HCT116 (cell line): ENCODE measurements at regions not wholly inside any gene's neighbourhood (a gene's known extent, or its start where the extent isn't known, plus 50 kb on each side); places are given as distances from the start of the nearest gene placed in this dataset.

Source experiments
- ATAC-seq: fragments of 200-7000 bp; cut with Tn5 transposase; 2 replicates; pipeline ENCODE4 v1.9.1; 2020; ENCODE audit warnings: mild to moderate bottlenecking, moderate library complexity
- BruUV-seq: library from RNA; stranded (reverse); fragments of 400-500 nt; replicated peaks from 2 replicates; lab custom pipeline; 2021; lab: Mats Ljungman, UMichigan
- CTCF ChIA-PET: fragments of 300-600 bp; sonication (Branson Sonifier 250); formaldehyde crosslinking; loops from one replicate; lab custom pipeline; 2021; ENCODE audit warnings: antibody characterized with exemption; lab: Charles Lee
- POLR2A ChIA-PET: fragments of 300-600, 350-600 bp; sonication (Branson Sonifier 250); formaldehyde crosslinking; loops from one replicate; lab custom pipeline; 2021; ENCODE audit warnings: antibody characterized with exemption; lab: Charles Lee
- RAD21 ChIA-PET, 2 experiments: fragments of 300-600 bp; sonication (Branson Sonifier 250); formaldehyde crosslinking; loops; one replicate each; lab custom pipeline; 2023; ENCODE audit warnings: low total read pairs in 2 of 2; ENCODE audit not compliant: uncharacterized antibody in 2 of 2, unreplicated experiment in 2 of 2, low non-redundant PET in 1 of 2; lab: Charles Lee
- DNase-seq: peaks from one replicate; pipeline ENCODE4 v3.0.0-alpha.2; 2010; ENCODE audit warnings: low read depth, low spot score
- H2AFZ ChIP-seq: fragments of 200-600 bp; shearing (Covaris generic), sonication (generic); 2 replicates; pipeline ENCODE4 v1.6.1; 2017; ENCODE audit warnings: low read depth, mixed run types, mixed read lengths, antibody characterized with exemption, low read length; ENCODE audit not compliant: poor library complexity, severe bottlenecking
- H3K27ac ChIP-seq: 2 replicates; pipeline ENCODE4 v1.5.1; 2012; ENCODE audit warnings: low read depth, low read length
- H3K27me3 ChIP-seq: fragments of 200-600 bp; sonication (generic); 2 replicates; pipeline ENCODE4 v1.6.1; 2016; ENCODE audit warnings: mixed run types, low read length, mixed read lengths; ENCODE audit not compliant: insufficient read depth
- H3K36me3 ChIP-seq, 2 experiments: fragments of 200-500 bp in 1 of 2; fragments of 200-600 bp in 1 of 2; sonication (Bioruptor generic) in 1 of 2; sonication (generic) in 1 of 2; 2 replicates each; pipeline versions ENCODE4 v1.5.1 to v1.6.1; 2014 to 2016; ENCODE audit warnings: low read length in 2 of 2, inconsistent platforms in 1 of 2, mixed read lengths in 1 of 2, mixed run types in 1 of 2; ENCODE audit not compliant: insufficient read depth in 2 of 2, control insufficient read depth in 1 of 2
- H3K4me1 ChIP-seq, 2 experiments: fragments of 200-600 bp in 1 of 2; sonication (generic) in 1 of 2; 2 replicates each; pipeline versions ENCODE4 v1.5.1 to v1.6.1; 2012 to 2017; ENCODE audit warnings: low read length in 2 of 2, inconsistent platforms in 1 of 2, mild to moderate bottlenecking in 1 of 2, mixed read lengths in 1 of 2, mixed run types in 1 of 2, moderate library complexity in 1 of 2; ENCODE audit not compliant: insufficient read depth in 2 of 2, control insufficient read depth in 1 of 2
- H3K4me2 ChIP-seq: fragments of 200-600 bp; sonication (generic); 2 replicates; pipeline ENCODE4 v1.6.1; 2017; ENCODE audit warnings: mixed run types, low read length, mixed read lengths
- H3K4me3 ChIP-seq, 2 experiments: fragments of 200-600 bp in 1 of 2; sonication (generic) in 1 of 2; replicated peaks in 1 of 2; 2 replicates each; pipeline ENCODE4 v1.5.1; 2011 to 2016; ENCODE audit warnings: low read length in 2 of 2, control low read depth in 1 of 2, low read depth in 1 of 2, mild to moderate bottlenecking in 1 of 2, mixed read lengths in 1 of 2, mixed run types in 1 of 2
- H3K79me2 ChIP-seq: fragments of 200-600 bp; sonication (generic); 2 replicates; pipeline ENCODE4 v1.6.1; 2017; ENCODE audit warnings: mild to moderate bottlenecking, mixed run types, low read length, moderate library complexity, mixed read lengths; ENCODE audit not compliant: insufficient read depth
- H3K9ac ChIP-seq: fragments of 200-600 bp; sonication (generic); 2 replicates; pipeline ENCODE4 v1.6.1; 2016; ENCODE audit warnings: low read length, mixed read lengths
- H3K9me2 ChIP-seq: fragments of 200-600 bp; sonication (generic), shearing (Covaris generic); 2 replicates; pipeline ENCODE4 v1.6.1; 2017; ENCODE audit warnings: mixed run types, mild to moderate bottlenecking, moderate library complexity; ENCODE audit not compliant: insufficient read depth
- H3K9me3 ChIP-seq, 2 experiments: fragments of 200-500 bp in 1 of 2; fragments of 200-600 bp in 1 of 2; sonication (Bioruptor generic) in 1 of 2; sonication (generic) in 1 of 2; 2 replicates each; pipeline ENCODE4 v1.6.1; 2014 to 2017; ENCODE audit warnings: low read length in 2 of 2, mixed read lengths in 2 of 2, inconsistent platforms in 1 of 2, low read depth in 1 of 2, mild to moderate bottlenecking in 1 of 2, mixed run types in 1 of 2, moderate library complexity in 1 of 2; ENCODE audit not compliant: control insufficient read depth in 1 of 2, insufficient read depth in 1 of 2
- H4K20me1 ChIP-seq: fragments of 200-600 bp; sonication (generic), shearing (Covaris generic); 2 replicates; pipeline ENCODE4 v1.6.1; 2017; ENCODE audit warnings: mixed run types, mild to moderate bottlenecking, moderate library complexity; ENCODE audit not compliant: insufficient read depth
- ATF3 ChIP-seq: IDR thresholded peaks from 2 replicates; pipeline ENCODE4 v1.6.1; 2012
- CBX3 ChIP-seq: IDR thresholded peaks from 2 replicates; pipeline ENCODE4 v1.6.1; 2012; ENCODE audit warnings: low read depth
- CTCF ChIP-seq, 3 experiments: fragments of 200-600 bp in 1 of 3; sonication (generic) in 1 of 3; IDR thresholded peaks in 2 of 3; conservative IDR thresholded peaks in 1 of 3; 2 replicates each; pipeline ENCODE4 v1.5.1; 2012 to 2017; ENCODE audit warnings: low read depth in 2 of 3, low read length in 2 of 3, antibody characterized with exemption in 1 of 3, borderline replicate concordance in 1 of 3, control low read depth in 1 of 3, mild to moderate bottlenecking in 1 of 3, mixed read lengths in 1 of 3, mixed run types in 1 of 3, moderate library complexity in 1 of 3; ENCODE audit not compliant: insufficient read depth in 1 of 3
- EGR1 ChIP-seq: IDR thresholded peaks from 2 replicates; pipeline ENCODE4 v1.6.1; 2012; ENCODE audit warnings: low read depth
- ELF1 ChIP-seq: IDR thresholded peaks from 2 replicates; pipeline ENCODE4 v1.6.1; 2012; ENCODE audit warnings: low read depth, borderline replicate concordance
- EZH2phosphoT487 ChIP-seq: fragments of 200-600 bp; IDR thresholded peaks from 2 replicates; pipeline ENCODE4 v1.6.1; 2018; ENCODE audit warnings: antibody characterized with exemption, borderline replicate concordance
- JUND ChIP-seq: IDR thresholded peaks from 2 replicates; pipeline ENCODE4 v1.6.1; 2012
- POLR2A ChIP-seq: IDR thresholded peaks from 2 replicates; pipeline ENCODE4 v1.7.0; 2011; ENCODE audit warnings: borderline replicate concordance; ENCODE audit not compliant: insufficient read depth, insufficient read length; ENCODE audit errors: extremely low read depth
- POLR2AphosphoS5 ChIP-seq: IDR thresholded peaks from 2 replicates; pipeline ENCODE4 v1.6.1; 2011; ENCODE audit warnings: mild to moderate bottlenecking, low read depth, low read length, moderate library complexity
- RAD21 ChIP-seq: IDR thresholded peaks from 2 replicates; pipeline ENCODE4 v1.6.1; 2012; ENCODE audit warnings: low read depth, mild to moderate bottlenecking
- REST ChIP-seq: IDR thresholded peaks from 2 replicates; pipeline ENCODE4 v1.6.1; 2012; ENCODE audit warnings: low read depth
- SIN3A ChIP-seq: IDR thresholded peaks from 2 replicates; pipeline ENCODE4 v1.6.1; 2012; ENCODE audit warnings: low read depth
- SRF ChIP-seq: IDR thresholded peaks from 2 replicates; pipeline ENCODE4 v1.6.1; 2012; ENCODE audit warnings: low read depth
- TCF7L2 ChIP-seq: IDR thresholded peaks from 2 replicates; pipeline ENCODE4 v1.7.0; 2011; ENCODE audit warnings: borderline replicate concordance, inconsistent platforms; ENCODE audit not compliant: insufficient read depth, insufficient read length; ENCODE audit errors: extremely low read depth
- ZBTB33 ChIP-seq: IDR thresholded peaks from 2 replicates; pipeline ENCODE4 v1.6.1; 2011; ENCODE audit warnings: mild to moderate bottlenecking, low read length, moderate library complexity; ENCODE audit not compliant: insufficient replicate concordance; ENCODE audit errors: extremely low read depth
- ZFX ChIP-seq: fragments of 450-650 bp; IDR thresholded peaks from 2 replicates; pipeline ENCODE4 v1.6.1; 2017
- intact Hi-C: fragments of 100-400 bp; cut with micrococcal nuclease; formaldehyde crosslinking; loops from 2 replicates; pipeline ENCODE4 v1.10.0; 2022
- TF ChIP-seq, protein P1 (sequence below): IDR thresholded peaks from 2 replicates; pipeline ENCODE4 v1.6.1; 2012

- TF ChIP-seq POLR2AphosphoS5 (no peak), ELF1 (no peak), SIN3A (no peak), ZBTB33 (no peak), EGR1 (no peak), RAD21 (no peak), SRF (no peak), CBX3 (no peak), REST (no peak), CTCF (IDR thresholded peaks at IDR 0.05 in 2 of 3, conservative IDR thresholded peaks at IDR 0.05 in 1 of 3; ENCODE audit: borderline replicate concordance in 1 of 3, insufficient read depth in 1 of 3, low read depth in 2 of 3, low read length in 2 of 3) (no peak), ATF3 (no peak), TCF7L2 (no peak), JUND (no peak), EZH2phosphoT487 (no peak), POLR2A (no peak), ZFX (no peak)
- TF ChIP-seq, protein P1, sequence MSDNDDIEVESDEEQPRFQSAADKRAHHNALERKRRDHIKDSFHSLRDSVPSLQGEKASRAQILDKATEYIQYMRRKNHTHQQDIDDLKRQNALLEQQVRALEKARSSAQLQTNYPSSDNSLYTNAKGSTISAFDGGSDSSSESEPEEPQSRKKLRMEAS = no peak
- Histone ChIP-seq H3K27ac (no peak overlapping the region), H3K27me3 (no peaks in the 10 kb centered on the region), H3K4me3 (no peak overlapping the region), H2AFZ (no peak overlapping the region), H3K79me2 (no peaks in the 10 kb centered on the region), H3K9me2 (no peaks in the 10 kb centered on the region), H3K9me3 (no peaks in the 10 kb centered on the region), H3K9ac (no peak overlapping the region), H3K4me1 (no peaks in the 10 kb centered on the region), H4K20me1 (no peaks in the 10 kb centered on the region), H3K4me2 (no peak overlapping the region), H3K36me3 (no peaks in the 10 kb centered on the region)
- ChIA-PET CTCF (no interaction called here), POLR2A (no interaction called here), RAD21 (no interaction called here)
- DNase-seq (no peak), ATAC-seq (no peak)
- intact Hi-C loops = no loop called here
- no TSS peak for BruUV-seq
Measured at GRCh38 chrX:850471-850916, 219.9 kb downstream of the SHOX start.
